Spleen (tissue), 7 donors: ENCODE measurements at regions not wholly inside any gene's neighbourhood (a gene's known extent, or its start where the extent isn't known, plus 50 kb on each side); places are given as distances from the start of the nearest gene placed in this dataset.

Source experiments
- POLR2A ChIP-seq, 3 donors: fragments of 450-650 bp; IDR thresholded peaks; one replicate each; pipeline ENCODE4 v1.5.1; 2017; ENCODE audit warnings: antibody characterized with exemption in 3 of 3, mild to moderate bottlenecking in 1 of 3
- POLR2AphosphoS5 ChIP-seq, 3 donors: sonication (generic); formaldehyde crosslinking; IDR thresholded peaks; one replicate each; pipeline ENCODE4 v1.5.1; 2017; ENCODE audit warnings: antibody characterized with exemption in 3 of 3
- TF ChIP-seq, protein P1 (sequence below), 11 experiments: fragments of 200-600 bp in 7 of 11; fragments of 450-650 bp in 4 of 11; sonication (generic) in 4 of 11; IDR thresholded peaks in 8 of 11; conservative IDR thresholded peaks in 3 of 11; 1 replicate in 7 of 11; 2 replicates in 4 of 11; pipeline versions ENCODE4 v1.4.0 to v1.8.0; 2016 to 2021; ENCODE audit warnings: antibody characterized with exemption in 11 of 11, inconsistent platforms in 4 of 11, mild to moderate bottlenecking in 1 of 11
- donor health status: DM: no; HTN: no; CAD: no; lungs with moderate emphysema.
- donor health status: DM: no; HTN: no; CAD: no.
- donor health status: DM: no; HTN: no; CAD: no.

DNA sequence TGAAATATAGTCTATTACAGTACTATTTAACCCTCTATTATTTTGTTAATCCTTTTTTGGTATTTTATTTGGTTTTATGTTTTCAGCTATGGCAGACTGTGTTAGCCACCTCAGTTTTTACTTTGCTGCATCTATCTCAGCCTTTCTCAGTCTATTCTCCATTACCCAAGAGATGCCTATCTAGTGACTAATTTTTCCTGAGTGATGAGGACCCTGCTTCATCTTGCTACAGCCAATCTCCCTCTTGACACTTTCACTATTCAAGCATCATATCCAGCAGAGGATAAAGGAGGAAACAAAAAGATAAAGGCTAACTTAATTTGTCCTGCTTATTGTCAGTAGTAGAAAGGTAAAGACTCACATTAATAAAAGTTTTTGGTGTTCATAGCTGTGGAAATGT is 141.8 kb upstream of the NECTIN3 start:
- TF ChIP-seq POLR2A (IDR thresholded peaks at IDR 0.05) (no peak), POLR2AphosphoS5 (IDR thresholded peaks at IDR 0.05) (no peak)
- TF ChIP-seq, protein P1, sequence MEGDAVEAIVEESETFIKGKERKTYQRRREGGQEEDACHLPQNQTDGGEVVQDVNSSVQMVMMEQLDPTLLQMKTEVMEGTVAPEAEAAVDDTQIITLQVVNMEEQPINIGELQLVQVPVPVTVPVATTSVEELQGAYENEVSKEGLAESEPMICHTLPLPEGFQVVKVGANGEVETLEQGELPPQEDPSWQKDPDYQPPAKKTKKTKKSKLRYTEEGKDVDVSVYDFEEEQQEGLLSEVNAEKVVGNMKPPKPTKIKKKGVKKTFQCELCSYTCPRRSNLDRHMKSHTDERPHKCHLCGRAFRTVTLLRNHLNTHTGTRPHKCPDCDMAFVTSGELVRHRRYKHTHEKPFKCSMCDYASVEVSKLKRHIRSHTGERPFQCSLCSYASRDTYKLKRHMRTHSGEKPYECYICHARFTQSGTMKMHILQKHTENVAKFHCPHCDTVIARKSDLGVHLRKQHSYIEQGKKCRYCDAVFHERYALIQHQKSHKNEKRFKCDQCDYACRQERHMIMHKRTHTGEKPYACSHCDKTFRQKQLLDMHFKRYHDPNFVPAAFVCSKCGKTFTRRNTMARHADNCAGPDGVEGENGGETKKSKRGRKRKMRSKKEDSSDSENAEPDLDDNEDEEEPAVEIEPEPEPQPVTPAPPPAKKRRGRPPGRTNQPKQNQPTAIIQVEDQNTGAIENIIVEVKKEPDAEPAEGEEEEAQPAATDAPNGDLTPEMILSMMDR (IDR thresholded peaks at IDR 0.05 in 8 of 11, conservative IDR thresholded peaks at IDR 0.05 in 3 of 11), result no peak
